ENCODE measurements at regions not wholly inside any gene's neighbourhood (a gene's known extent, or its start where the extent isn't known, plus 50 kb on each side); places are given as distances from the start of the nearest gene placed in this dataset.
"Not testable (repeated sequence)": the region's sequence is repeated elsewhere in the genome, so short reads cannot be mapped to it uniquely, and the experiment has no call there.

- Histone ChIP-seq H3K9me3 (ENCODE audit: control extremely low read depth in 1 of 3, control insufficient read depth in 2 of 3, insufficient read depth in 1 of 3, low read length in 2 of 3) (peaks cover 0 to 1% (median 0%) of the 10 kb centered on the region in 3 donors), H3K27ac (ENCODE audit: low read length in 2 of 2) (no peak overlapping the region), H3K36me3 (replicated peaks in 1 of 2; ENCODE audit: control extremely low read depth in 1 of 2, control insufficient read depth in 1 of 2, extremely low read depth in 1 of 2, insufficient read depth in 2 of 2, low read length in 1 of 2) (no peaks in the 10 kb centered on the region), H3K4me1 (ENCODE audit: control insufficient read depth in 2 of 2, insufficient read depth in 2 of 2, low read length in 2 of 2) (no peaks in the 10 kb centered on the region), H3K79me2 (ENCODE audit: control insufficient read depth, insufficient read depth, low read length) (no peaks in the 10 kb centered on the region), H3K9ac (ENCODE audit: low read length) (no peak overlapping the region), H3K4me2 (replicated peaks; ENCODE audit: low read depth, low read length, poor library complexity, severe bottlenecking) (no peak overlapping the region), H2AFZ (ENCODE audit: insufficient read depth, low read depth, low read length, poor library complexity, severe bottlenecking) (no peak overlapping the region), H3K4me3 (ENCODE audit: control extremely low read depth in 1 of 5, extremely low read depth in 1 of 5, insufficient read depth in 1 of 5, low read depth in 2 of 5, low read length in 4 of 5) (no peak overlapping the region), H3K27me3 (replicated peaks in 1 of 4; ENCODE audit: control extremely low read depth in 1 of 4, control insufficient read depth in 3 of 4, insufficient read depth in 4 of 4, low read length in 3 of 4) (no peaks in the 10 kb centered on the region), H4K20me1 (ENCODE audit: control insufficient read depth, insufficient read depth, low read length, poor library complexity, severe bottlenecking) (no peaks in the 10 kb centered on the region)
- DNase-seq: no peak
- H3K9me3 Mint-ChIP-seq (ENCODE audit: insufficient read depth): no peaks in the 10 kb centered on the region
- WGBS (ENCODE audit: insufficient coverage): no CpG with 5 or more reads among the region's 1 CpG
- POLR2A ChIA-PET: no interaction called here
- no peak overlapping the region for H3K27ac Mint-ChIP-seq
- ATAC-seq (ENCODE audit: low read depth): no peak
- CTCF ChIA-PET: no interaction called here
- no peak for TF ChIP-seq EZH2 (IDR thresholded peaks at IDR 0.05; ENCODE audit: borderline replicate concordance, insufficient read depth, low read depth, low read length, poor library complexity, severe bottlenecking)
- TF ChIP-seq, protein P1, sequence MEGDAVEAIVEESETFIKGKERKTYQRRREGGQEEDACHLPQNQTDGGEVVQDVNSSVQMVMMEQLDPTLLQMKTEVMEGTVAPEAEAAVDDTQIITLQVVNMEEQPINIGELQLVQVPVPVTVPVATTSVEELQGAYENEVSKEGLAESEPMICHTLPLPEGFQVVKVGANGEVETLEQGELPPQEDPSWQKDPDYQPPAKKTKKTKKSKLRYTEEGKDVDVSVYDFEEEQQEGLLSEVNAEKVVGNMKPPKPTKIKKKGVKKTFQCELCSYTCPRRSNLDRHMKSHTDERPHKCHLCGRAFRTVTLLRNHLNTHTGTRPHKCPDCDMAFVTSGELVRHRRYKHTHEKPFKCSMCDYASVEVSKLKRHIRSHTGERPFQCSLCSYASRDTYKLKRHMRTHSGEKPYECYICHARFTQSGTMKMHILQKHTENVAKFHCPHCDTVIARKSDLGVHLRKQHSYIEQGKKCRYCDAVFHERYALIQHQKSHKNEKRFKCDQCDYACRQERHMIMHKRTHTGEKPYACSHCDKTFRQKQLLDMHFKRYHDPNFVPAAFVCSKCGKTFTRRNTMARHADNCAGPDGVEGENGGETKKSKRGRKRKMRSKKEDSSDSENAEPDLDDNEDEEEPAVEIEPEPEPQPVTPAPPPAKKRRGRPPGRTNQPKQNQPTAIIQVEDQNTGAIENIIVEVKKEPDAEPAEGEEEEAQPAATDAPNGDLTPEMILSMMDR (IDR thresholded peaks at IDR 0.05): no peak
- H3K27me3 Mint-ChIP-seq: no peaks in the 10 kb centered on the region
- H3K4me1 Mint-ChIP-seq: no peaks in the 10 kb centered on the region
- H3K4me3 Mint-ChIP-seq: no peak overlapping the region
- intact Hi-C loops (cut with micrococcal nuclease): no loop called here
Observed at GRCh38 chr10:53441843-53442242, 669.3 kb upstream of the MBL2 start.

- DNase-seq (no peak), ATAC-seq (ENCODE audit: low read depth) (no peak)
- Mint-ChIP-seq H3K27me3 (no peaks in the 10 kb centered on the region), H3K4me1 (no peaks in the 10 kb centered on the region), H3K4me3 (no peak overlapping the region), H3K27ac (no peak overlapping the region), H3K9me3 (ENCODE audit: insufficient read depth) (peaks cover 4% of the 10 kb centered on the region)
- Histone ChIP-seq H3K27ac (ENCODE audit: low read length in 2 of 2) (no peak overlapping the region), H3K9ac (ENCODE audit: low read length) (no peak overlapping the region), H3K4me1 (ENCODE audit: control insufficient read depth in 2 of 2, insufficient read depth in 2 of 2, low read length in 2 of 2) (no peaks in the 10 kb centered on the region), H3K79me2 (ENCODE audit: control insufficient read depth, insufficient read depth, low read length) (no peaks in the 10 kb centered on the region), H3K9me3 (ENCODE audit: control extremely low read depth in 1 of 3, control insufficient read depth in 2 of 3, insufficient read depth in 1 of 3, low read length in 2 of 3) (peaks cover 0 to 1% (median 0%) of the 10 kb centered on the region in 3 donors), H3K4me2 (replicated peaks; ENCODE audit: low read depth, low read length, poor library complexity, severe bottlenecking) (no peak overlapping the region), H3K36me3 (replicated peaks in 1 of 2; ENCODE audit: control extremely low read depth in 1 of 2, control insufficient read depth in 1 of 2, extremely low read depth in 1 of 2, insufficient read depth in 2 of 2, low read length in 1 of 2) (no peaks in the 10 kb centered on the region), H3K4me3 (ENCODE audit: control extremely low read depth in 1 of 5, extremely low read depth in 1 of 5, insufficient read depth in 1 of 5, low read depth in 2 of 5, low read length in 4 of 5) (no peak overlapping the region), H4K20me1 (ENCODE audit: control insufficient read depth, insufficient read depth, low read length, poor library complexity, severe bottlenecking) (no peaks in the 10 kb centered on the region), H3K27me3 (replicated peaks in 1 of 4; ENCODE audit: control extremely low read depth in 1 of 4, control insufficient read depth in 3 of 4, insufficient read depth in 4 of 4, low read length in 3 of 4) (no peaks in the 10 kb centered on the region), H2AFZ (ENCODE audit: insufficient read depth, low read depth, low read length, poor library complexity, severe bottlenecking) (no peak overlapping the region)
- ChIA-PET POLR2A (no interaction called here), CTCF (no interaction called here)
- WGBS (ENCODE audit: insufficient coverage): no CpG with 5 or more reads among the region's 3 CpGs
- intact Hi-C loops (cut with micrococcal nuclease): no loop called here
- TF ChIP-seq EZH2 (IDR thresholded peaks at IDR 0.05; ENCODE audit: borderline replicate concordance, insufficient read depth, low read depth, low read length, poor library complexity, severe bottlenecking): no peak
- TF ChIP-seq, protein P1 (IDR thresholded peaks at IDR 0.05): no peak
Observed at GRCh38 chr10:53440601-53441000, 668.0 kb upstream of the MBL2 start.

DNA sequence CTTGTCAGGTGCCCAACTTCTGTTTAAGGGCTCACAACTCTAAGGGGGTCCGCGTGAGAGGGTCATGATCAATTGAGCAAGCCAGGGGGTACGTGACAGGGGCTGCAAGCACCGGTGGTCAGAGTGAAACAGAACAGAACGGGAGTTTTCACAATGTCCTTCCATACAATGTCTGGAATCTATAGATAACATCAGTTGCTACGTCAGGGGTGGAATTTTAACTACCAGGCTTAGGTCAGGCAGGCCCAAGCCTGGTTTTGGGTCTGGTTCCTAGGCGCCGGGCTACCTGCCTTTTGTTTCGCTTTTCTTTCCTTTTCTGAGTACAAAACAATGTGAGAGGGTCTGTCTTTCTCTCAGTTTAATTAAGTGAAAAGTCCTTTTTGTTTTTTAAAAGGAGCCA is 666.5 kb upstream of the MBL2 start:
- CTCF ChIA-PET; H3K9me3 Mint-ChIP-seq (ENCODE audit: insufficient read depth); H3K27ac ChIP-seq (ENCODE audit: low read length in 2 of 2); H3K27me3 ChIP-seq (replicated peaks in 1 of 4; ENCODE audit: control extremely low read depth in 1 of 4, control insufficient read depth in 3 of 4, insufficient read depth in 4 of 4, low read length in 3 of 4); H3K9me3 ChIP-seq (ENCODE audit: control extremely low read depth in 1 of 3, control insufficient read depth in 2 of 3, insufficient read depth in 1 of 3, low read length in 2 of 3); H3K4me3 ChIP-seq (ENCODE audit: control extremely low read depth in 1 of 5, extremely low read depth in 1 of 5, insufficient read depth in 1 of 5, low read depth in 2 of 5, low read length in 4 of 5); H3K36me3 ChIP-seq (replicated peaks in 1 of 2; ENCODE audit: control extremely low read depth in 1 of 2, control insufficient read depth in 1 of 2, extremely low read depth in 1 of 2, insufficient read depth in 2 of 2, low read length in 1 of 2); POLR2A ChIA-PET; H3K9ac ChIP-seq (ENCODE audit: low read length); H3K4me1 ChIP-seq (ENCODE audit: control insufficient read depth in 2 of 2, insufficient read depth in 2 of 2, low read length in 2 of 2); H3K27ac Mint-ChIP-seq; H3K4me2 ChIP-seq (replicated peaks; ENCODE audit: low read depth, low read length, poor library complexity, severe bottlenecking); H3K79me2 ChIP-seq (ENCODE audit: control insufficient read depth, insufficient read depth, low read length); H4K20me1 ChIP-seq (ENCODE audit: control insufficient read depth, insufficient read depth, low read length, poor library complexity, severe bottlenecking); H3K27me3 Mint-ChIP-seq; DNase-seq; H2AFZ ChIP-seq (ENCODE audit: insufficient read depth, low read depth, low read length, poor library complexity, severe bottlenecking); ATAC-seq (ENCODE audit: low read depth); H3K4me1 Mint-ChIP-seq; intact Hi-C loops (cut with micrococcal nuclease); H3K4me3 Mint-ChIP-seq: not testable (repeated sequence)
- WGBS (ENCODE audit: insufficient coverage): 95% methylated on average over 7 of the region's 9 CpGs

All from B cell (primary cell).